Spleen (tissue), 7 donors: ENCODE measurements at regions not wholly inside any gene's neighbourhood (a gene's known extent, or its start where the extent isn't known, plus 50 kb on each side); places are given as distances from the start of the nearest gene placed in this dataset.

Source experiments
- CTCF ChIP-seq, 11 experiments: fragments of 200-600 bp in 7 of 11; fragments of 450-650 bp in 4 of 11; sonication (generic) in 4 of 11; IDR thresholded peaks in 8 of 11; conservative IDR thresholded peaks in 3 of 11; 1 replicate in 7 of 11; 2 replicates in 4 of 11; pipeline versions ENCODE4 v1.4.0 to v1.8.0; 2016 to 2021; ENCODE audit warnings: antibody characterized with exemption in 11 of 11, inconsistent platforms in 4 of 11, mild to moderate bottlenecking in 1 of 11
- POLR2A ChIP-seq, 3 donors: fragments of 450-650 bp; IDR thresholded peaks; one replicate each; pipeline ENCODE4 v1.5.1; 2017; ENCODE audit warnings: antibody characterized with exemption in 3 of 3, mild to moderate bottlenecking in 1 of 3
- POLR2AphosphoS5 ChIP-seq, 3 donors: sonication (generic); formaldehyde crosslinking; IDR thresholded peaks; one replicate each; pipeline ENCODE4 v1.5.1; 2017; ENCODE audit warnings: antibody characterized with exemption in 3 of 3
- donor health status: DM: no; HTN: no; CAD: no; lungs with moderate emphysema.
- donor health status: DM: no; HTN: no; CAD: no.
- donor health status: DM: no; HTN: no; CAD: no.

- TF ChIP-seq CTCF (IDR thresholded peaks at IDR 0.05 in 8 of 11, conservative IDR thresholded peaks at IDR 0.05 in 3 of 11): no peak
- TF ChIP-seq POLR2A (IDR thresholded peaks at IDR 0.05): no peak
- TF ChIP-seq POLR2AphosphoS5 (IDR thresholded peaks at IDR 0.05): no peak
Observed at GRCh38 chr4:60911127-60911526, 289.0 kb upstream of the ADGRL3 start.
